H1 (cell line): ENCODE measurements at regions not wholly inside any gene's neighbourhood (a gene's known extent, or its start where the extent isn't known, plus 50 kb on each side); places are given as distances from the start of the nearest gene placed in this dataset.

ENCODE experiments used
- BACH1 ChIP-seq: IDR thresholded peaks from 2 replicates; pipeline ENCODE4 v1.6.1; 2012; ENCODE audit warnings: low read length, improper control_type of control experiment
- EGR1 ChIP-seq: IDR thresholded peaks from 2 replicates; pipeline ENCODE4 v1.6.1; 2011; ENCODE audit warnings: low read depth, low read length, borderline replicate concordance
- EP300 ChIP-seq, 2 experiments: IDR thresholded peaks; 1 replicate in 1 of 2; 2 replicates in 1 of 2; pipeline ENCODE4 v1.6.1; 2011 to 2012; ENCODE audit warnings: low read depth in 2 of 2, low read length in 2 of 2, mild to moderate bottlenecking in 2 of 2, borderline replicate concordance in 1 of 2, inconsistent platforms in 1 of 2, moderate library complexity in 1 of 2
- JUN ChIP-seq: IDR thresholded peaks from 2 replicates; pipeline ENCODE4 v1.6.1; 2011; ENCODE audit warnings: low read depth, mild to moderate bottlenecking, improper control_type of control experiment, low read length
- MAFK ChIP-seq: IDR thresholded peaks from 2 replicates; pipeline ENCODE4 v1.6.1; 2012; ENCODE audit warnings: low read depth, mild to moderate bottlenecking, improper control_type of control experiment, low read length
- RAD21 ChIP-seq, 2 experiments: IDR thresholded peaks in 1 of 2; conservative IDR thresholded peaks in 1 of 2; 2 replicates each; pipeline ENCODE4 v1.6.1; 2011; ENCODE audit warnings: low read depth in 2 of 2, low read length in 2 of 2, improper control_type of control experiment in 1 of 2, inconsistent platforms in 1 of 2, mild to moderate bottlenecking in 1 of 2, moderate library complexity in 1 of 2
- SP1 ChIP-seq: IDR thresholded peaks from 2 replicates; pipeline ENCODE4 v1.6.1; 2011; ENCODE audit warnings: low read depth, low read length
- SUZ12 ChIP-seq: fragments of 200-600 bp; sonication (generic); IDR thresholded peaks from 2 replicates; pipeline ENCODE4 v1.6.1; 2012; ENCODE audit warnings: mild to moderate bottlenecking, inconsistent platforms, low read length, moderate library complexity, mixed read lengths
- ZNF274 ChIP-seq: IDR thresholded peaks from 2 replicates; pipeline ENCODE4 v1.7.0; 2012; ENCODE audit warnings: low read length, borderline replicate concordance; ENCODE audit errors: extremely low read depth
- TF ChIP-seq, protein P1 (sequence below), 3 experiments: IDR thresholded peaks; 1 replicate in 2 of 3; 2 replicates in 1 of 3; pipeline versions ENCODE4 v1.5.1 to v1.6.1; 2011; ENCODE audit warnings: low read length in 3 of 3, mild to moderate bottlenecking in 3 of 3, inconsistent platforms in 2 of 3, low read depth in 1 of 3, moderate library complexity in 1 of 3; ENCODE audit not compliant: insufficient read depth in 1 of 3; ENCODE audit errors: control extremely low read depth in 1 of 3
- TF ChIP-seq, protein P2 (sequence below): IDR thresholded peaks from 2 replicates; pipeline ENCODE4 v1.6.1; 2012; ENCODE audit warnings: inconsistent platforms
- TF ChIP-seq, protein P3 (sequence below): IDR thresholded peaks from 2 replicates; pipeline ENCODE4 v1.6.1; 2011; ENCODE audit warnings: low read depth, mild to moderate bottlenecking, low read length; ENCODE audit not compliant: insufficient read depth

DNA sequence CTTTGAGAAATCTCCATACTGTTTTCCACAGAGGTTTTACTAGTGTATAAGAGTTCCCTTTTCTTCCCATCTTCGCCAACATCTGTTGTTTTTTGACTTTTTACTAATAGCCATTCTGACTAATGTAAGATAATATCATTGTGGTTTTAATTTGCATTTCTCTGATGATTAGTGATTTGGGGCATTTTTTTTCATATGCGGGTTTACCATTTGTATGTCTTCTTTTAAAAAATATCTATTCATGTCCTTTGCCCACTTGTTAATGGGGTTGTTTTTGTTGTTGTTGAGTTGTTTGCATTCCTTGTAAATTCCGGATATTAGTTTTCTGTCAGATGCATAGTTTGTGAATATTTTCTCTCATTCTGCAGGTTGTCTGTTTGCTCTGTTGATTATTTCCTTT, 167.1 kb downstream of the PRL start:
- TF ChIP-seq, protein P1, sequence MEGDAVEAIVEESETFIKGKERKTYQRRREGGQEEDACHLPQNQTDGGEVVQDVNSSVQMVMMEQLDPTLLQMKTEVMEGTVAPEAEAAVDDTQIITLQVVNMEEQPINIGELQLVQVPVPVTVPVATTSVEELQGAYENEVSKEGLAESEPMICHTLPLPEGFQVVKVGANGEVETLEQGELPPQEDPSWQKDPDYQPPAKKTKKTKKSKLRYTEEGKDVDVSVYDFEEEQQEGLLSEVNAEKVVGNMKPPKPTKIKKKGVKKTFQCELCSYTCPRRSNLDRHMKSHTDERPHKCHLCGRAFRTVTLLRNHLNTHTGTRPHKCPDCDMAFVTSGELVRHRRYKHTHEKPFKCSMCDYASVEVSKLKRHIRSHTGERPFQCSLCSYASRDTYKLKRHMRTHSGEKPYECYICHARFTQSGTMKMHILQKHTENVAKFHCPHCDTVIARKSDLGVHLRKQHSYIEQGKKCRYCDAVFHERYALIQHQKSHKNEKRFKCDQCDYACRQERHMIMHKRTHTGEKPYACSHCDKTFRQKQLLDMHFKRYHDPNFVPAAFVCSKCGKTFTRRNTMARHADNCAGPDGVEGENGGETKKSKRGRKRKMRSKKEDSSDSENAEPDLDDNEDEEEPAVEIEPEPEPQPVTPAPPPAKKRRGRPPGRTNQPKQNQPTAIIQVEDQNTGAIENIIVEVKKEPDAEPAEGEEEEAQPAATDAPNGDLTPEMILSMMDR (IDR thresholded peaks at IDR 0.05; ENCODE audit: control extremely low read depth in 1 of 3, insufficient read depth in 1 of 3, low read depth in 1 of 3, low read length in 3 of 3): no peak
- no peak for TF ChIP-seq SP1
- TF ChIP-seq RAD21 (IDR thresholded peaks at IDR 0.05 in 1 of 2, conservative IDR thresholded peaks at IDR 0.05 in 1 of 2; ENCODE audit: low read depth in 2 of 2, low read length in 2 of 2): no peak
- TF ChIP-seq, protein P2, sequence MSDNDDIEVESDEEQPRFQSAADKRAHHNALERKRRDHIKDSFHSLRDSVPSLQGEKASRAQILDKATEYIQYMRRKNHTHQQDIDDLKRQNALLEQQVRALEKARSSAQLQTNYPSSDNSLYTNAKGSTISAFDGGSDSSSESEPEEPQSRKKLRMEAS: no peak
- no peak for TF ChIP-seq SUZ12
- TF ChIP-seq EGR1: no peak
- no peak for TF ChIP-seq EP300 (IDR thresholded peaks at IDR 0.05; ENCODE audit: borderline replicate concordance in 1 of 2, low read depth in 2 of 2, low read length in 2 of 2)
- no peak for TF ChIP-seq ZNF274
- TF ChIP-seq MAFK: no peak
- TF ChIP-seq BACH1: no peak
- TF ChIP-seq JUN: no peak
- TF ChIP-seq, protein P3, sequence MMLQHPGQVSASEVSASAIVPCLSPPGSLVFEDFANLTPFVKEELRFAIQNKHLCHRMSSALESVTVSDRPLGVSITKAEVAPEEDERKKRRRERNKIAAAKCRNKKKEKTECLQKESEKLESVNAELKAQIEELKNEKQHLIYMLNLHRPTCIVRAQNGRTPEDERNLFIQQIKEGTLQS: no peak
